Right atrium auricular region (tissue), 2 donors: ENCODE measurements at regions not wholly inside any gene's neighbourhood (a gene's known extent, or its start where the extent isn't known, plus 50 kb on each side); places are given as distances from the start of the nearest gene placed in this dataset.

Experiments used
- DNase-seq: peaks from one replicate; pipeline ENCODE4 v3.0.0-alpha.2; 2019; ENCODE audit warnings: low spot score
- H3K27ac ChIP-seq, 2 donors: fragments of 200-600 bp; sonication (generic); 1 replicate in 1 of 2; 2 replicates in 1 of 2; pipeline ENCODE4 v1.5.1; 2016 to 2019
- H3K27me3 ChIP-seq, 2 donors: fragments of 200-600 bp; sonication (generic); one replicate each; pipeline versions ENCODE4 v1.5.1 to v1.6.0; 2017 to 2019
- H3K36me3 ChIP-seq: fragments of 200-600 bp; sonication (generic); one replicate; pipeline ENCODE4 v1.5.1; 2016
- H3K4me1 ChIP-seq, 2 donors: fragments of 200-600 bp; sonication (generic); one replicate each; pipeline versions ENCODE4 v1.5.1 to v1.6.0; 2017 to 2019
- H3K4me3 ChIP-seq, 2 donors: fragments of 200-600 bp; sonication (generic); 1 replicate in 1 of 2; 2 replicates in 1 of 2; pipeline ENCODE4 v1.5.1; 2017 to 2019; ENCODE audit warnings: mild to moderate bottlenecking in 1 of 2, moderate library complexity in 1 of 2
- H3K9me3 ChIP-seq, 2 donors: fragments of 200-600 bp; sonication (generic); one replicate each; pipeline ENCODE4 v1.5.1; 2019
- TF ChIP-seq, protein P1 (sequence below), 2 donors: fragments of 200-600 bp; sonication (generic); IDR thresholded peaks; one replicate each; pipeline ENCODE4 v1.5.1; 2019; ENCODE audit warnings: antibody characterized with exemption in 2 of 2

DNA sequence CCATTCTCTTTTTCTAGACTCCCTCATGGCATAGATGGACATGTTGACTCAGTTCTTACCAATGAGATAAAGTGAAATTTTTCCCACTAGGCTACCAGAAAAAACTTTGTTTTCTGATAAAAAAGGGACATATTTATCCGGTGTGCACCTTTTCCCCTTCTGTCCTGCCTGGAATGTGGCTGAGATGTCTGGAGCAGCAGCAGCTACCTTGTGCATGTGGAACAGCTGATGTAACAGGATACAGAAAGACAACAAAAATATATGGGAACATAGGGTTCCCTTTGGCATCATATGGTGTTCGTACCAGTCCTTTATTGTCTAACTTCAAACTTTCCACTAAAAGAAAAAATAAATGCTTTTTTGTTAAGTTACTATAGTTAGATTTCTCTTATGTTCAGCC, 460.2 kb upstream of the HS6ST1 start:
- Histone ChIP-seq H3K4me3 (no peak overlapping the region), H3K27me3 (no peaks in the 10 kb centered on the region), H3K4me1 (peaks cover 0 to 16% of the 10 kb centered on the region in 2 donors), H3K27ac (no peak overlapping the region), H3K36me3 (no peaks in the 10 kb centered on the region), H3K9me3 (no peaks in the 10 kb centered on the region)
- TF ChIP-seq, protein P1, sequence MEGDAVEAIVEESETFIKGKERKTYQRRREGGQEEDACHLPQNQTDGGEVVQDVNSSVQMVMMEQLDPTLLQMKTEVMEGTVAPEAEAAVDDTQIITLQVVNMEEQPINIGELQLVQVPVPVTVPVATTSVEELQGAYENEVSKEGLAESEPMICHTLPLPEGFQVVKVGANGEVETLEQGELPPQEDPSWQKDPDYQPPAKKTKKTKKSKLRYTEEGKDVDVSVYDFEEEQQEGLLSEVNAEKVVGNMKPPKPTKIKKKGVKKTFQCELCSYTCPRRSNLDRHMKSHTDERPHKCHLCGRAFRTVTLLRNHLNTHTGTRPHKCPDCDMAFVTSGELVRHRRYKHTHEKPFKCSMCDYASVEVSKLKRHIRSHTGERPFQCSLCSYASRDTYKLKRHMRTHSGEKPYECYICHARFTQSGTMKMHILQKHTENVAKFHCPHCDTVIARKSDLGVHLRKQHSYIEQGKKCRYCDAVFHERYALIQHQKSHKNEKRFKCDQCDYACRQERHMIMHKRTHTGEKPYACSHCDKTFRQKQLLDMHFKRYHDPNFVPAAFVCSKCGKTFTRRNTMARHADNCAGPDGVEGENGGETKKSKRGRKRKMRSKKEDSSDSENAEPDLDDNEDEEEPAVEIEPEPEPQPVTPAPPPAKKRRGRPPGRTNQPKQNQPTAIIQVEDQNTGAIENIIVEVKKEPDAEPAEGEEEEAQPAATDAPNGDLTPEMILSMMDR (IDR thresholded peaks at IDR 0.05), result no peak
- DNase-seq, result no peak

DNA sequence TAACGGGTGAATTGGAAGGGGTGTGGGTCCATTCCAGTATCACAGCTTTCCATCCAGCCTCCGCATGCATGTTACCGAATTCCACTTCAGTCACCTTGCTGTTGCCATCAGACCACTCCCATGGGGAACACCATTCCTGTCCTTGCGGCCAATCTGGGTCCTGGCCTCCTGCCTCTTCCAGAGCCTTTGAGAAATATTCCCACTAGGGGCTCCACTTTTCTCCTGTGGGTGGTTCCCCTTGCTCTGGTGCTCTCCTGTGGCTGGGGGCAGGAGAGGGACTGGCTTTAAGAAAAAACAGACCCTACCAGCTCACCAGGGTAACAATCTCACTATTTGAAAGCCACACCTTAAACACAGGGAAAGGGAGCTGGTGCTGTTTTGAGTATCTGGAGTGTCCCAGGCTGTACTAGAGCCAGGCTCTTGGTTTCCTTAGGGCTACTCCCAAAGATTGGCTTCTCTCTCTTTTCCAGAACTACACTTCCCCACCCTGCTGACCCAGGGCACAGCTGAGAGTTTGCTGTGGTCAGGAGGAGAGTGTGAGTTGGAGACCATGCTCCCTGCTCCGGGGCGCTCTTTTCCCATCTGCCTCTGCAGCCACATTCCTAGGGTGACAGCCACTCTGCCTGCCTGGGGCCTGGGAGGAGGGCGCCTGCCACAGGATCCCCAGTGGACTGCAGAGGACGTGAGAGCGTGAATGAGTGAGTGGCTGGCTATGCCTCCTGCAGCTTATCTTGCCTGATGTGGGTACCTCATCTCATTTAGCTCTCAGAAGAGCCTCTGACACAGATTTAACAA, 460.8 kb upstream of the HS6ST1 start:
- peak; percentile 48 for DNase-seq
- H3K27ac ChIP-seq, result no peak overlapping the region

DNA sequence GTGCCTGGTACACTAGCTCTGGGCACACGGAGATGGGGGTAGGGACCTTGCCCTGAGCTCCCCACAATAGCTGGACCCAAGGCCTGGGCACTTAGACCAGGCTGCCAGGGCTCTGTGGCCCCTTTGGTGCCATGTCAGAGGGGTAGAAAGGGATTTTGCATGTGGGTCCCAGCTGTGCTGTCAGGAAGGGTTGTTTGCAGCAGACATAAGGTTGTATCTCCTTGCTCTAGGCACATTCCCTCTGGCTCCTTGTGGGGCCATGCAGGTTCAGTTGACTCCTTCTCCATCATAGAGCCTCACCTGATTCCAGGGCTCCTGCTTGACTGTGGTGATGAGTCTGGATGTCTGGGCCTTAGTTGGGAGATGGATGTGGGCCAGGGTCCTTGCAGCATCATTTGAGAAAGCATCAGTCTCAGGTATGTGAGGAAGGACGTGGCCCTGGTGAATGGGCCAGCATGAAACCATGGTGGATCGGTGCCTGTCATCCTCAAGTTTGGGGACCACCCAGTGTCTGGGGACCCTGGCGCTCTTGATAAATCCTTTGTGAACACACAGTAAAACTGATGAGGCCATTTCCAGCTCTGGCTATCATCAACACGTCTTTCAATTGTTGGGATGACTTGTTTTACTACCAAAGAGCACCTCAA, 461.9 kb upstream of the HS6ST1 start:
- Histone ChIP-seq H3K27me3 (no peaks in the 10 kb centered on the region), H3K9me3 (no peaks in the 10 kb centered on the region), H3K27ac (no peak overlapping the region), H3K4me3 (no peak overlapping the region), H3K4me1 (no peaks in the 10 kb centered on the region), H3K36me3 (no peaks in the 10 kb centered on the region)
- DNase-seq, result peak; percentile 34
- TF ChIP-seq, protein P1 (IDR thresholded peaks at IDR 0.05), result no peak

More for the DNA sequence above, 460.8 kb upstream of the HS6ST1 start:
- Histone ChIP-seq H3K9me3 (no peaks in the 10 kb centered on the region), H3K4me1 (peaks cover 0 to 10% of the 10 kb centered on the region in 2 donors), H3K4me3 (no peak overlapping the region), H3K36me3 (no peaks in the 10 kb centered on the region), H3K27me3 (no peaks in the 10 kb centered on the region)
- TF ChIP-seq, protein P1 (IDR thresholded peaks at IDR 0.05), result no peak

DNA sequence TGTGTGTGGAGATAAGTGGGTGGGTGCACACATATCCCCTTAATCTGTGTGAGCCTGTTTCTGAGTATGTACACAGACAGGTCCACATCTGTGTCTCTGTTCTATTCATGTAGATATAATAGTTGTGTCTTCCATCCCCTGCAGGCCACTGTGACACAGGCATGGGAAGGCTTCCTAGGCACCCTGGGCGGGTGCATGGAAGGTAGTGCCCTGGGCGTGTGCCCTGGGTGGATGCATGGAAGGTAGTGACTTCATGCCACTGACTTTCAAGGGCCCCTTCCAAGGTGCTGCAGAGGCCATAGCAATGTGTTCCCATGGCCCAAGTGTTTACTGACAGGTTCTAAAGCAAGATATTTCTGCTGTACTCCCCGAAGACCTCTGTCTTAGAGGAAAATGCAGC, 462.5 kb upstream of the HS6ST1 start:
- Histone ChIP-seq H3K4me1 (no peaks in the 10 kb centered on the region), H3K4me3 (no peak overlapping the region), H3K27me3 (no peaks in the 10 kb centered on the region), H3K27ac (no peak overlapping the region), H3K9me3 (no peaks in the 10 kb centered on the region), H3K36me3 (no peaks in the 10 kb centered on the region)
- TF ChIP-seq, protein P1 (IDR thresholded peaks at IDR 0.05), result no peak
- DNase-seq, result no peak

DNA sequence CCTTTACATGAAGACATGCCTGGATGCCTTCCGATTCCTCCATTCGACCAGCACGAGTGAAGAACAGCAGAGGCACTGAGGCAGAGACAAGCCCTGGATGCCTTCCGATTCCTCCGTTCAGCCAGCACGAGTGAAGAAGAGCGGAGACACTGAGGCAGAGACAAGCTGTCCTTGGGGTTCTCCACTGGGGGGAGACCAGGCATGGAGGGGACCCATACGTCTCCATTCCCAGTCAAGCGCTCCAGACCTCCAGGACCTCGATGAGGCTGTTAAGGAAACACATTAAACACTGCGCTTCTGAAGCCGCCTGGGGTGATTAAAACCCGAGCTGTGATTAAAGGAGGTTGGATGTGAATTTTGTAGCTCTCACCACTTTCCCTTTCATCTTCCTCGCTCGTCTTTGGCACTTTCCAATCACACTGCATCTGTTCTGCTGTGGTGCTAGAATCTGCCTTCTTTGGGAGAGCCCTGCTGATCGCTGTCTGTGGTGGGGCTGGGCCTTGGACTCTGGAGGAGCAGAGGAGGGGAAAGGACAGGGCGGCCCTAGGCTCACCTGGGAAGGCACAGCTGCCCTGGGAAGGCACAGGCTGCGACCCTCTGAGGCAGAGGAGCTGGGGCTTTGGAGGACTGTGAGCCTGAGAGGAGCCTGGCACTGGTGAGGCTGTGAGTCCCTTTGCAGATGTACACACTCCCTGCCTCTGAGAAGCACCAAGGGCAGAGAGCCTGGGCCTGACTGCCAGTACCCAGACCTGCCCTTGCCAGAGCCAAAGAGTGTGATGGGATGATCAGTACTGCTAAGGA, 463.1 kb upstream of the HS6ST1 start:
- no peaks in the 10 kb centered on the region for H3K36me3 ChIP-seq
- no peak overlapping the region for H3K4me3 ChIP-seq
- H3K27ac ChIP-seq, result no peak overlapping the region
- TF ChIP-seq, protein P1 (IDR thresholded peaks at IDR 0.05), result no peak
- H3K4me1 ChIP-seq, result peaks cover 0 to under 1% of the 10 kb centered on the region in 2 donors
- no peaks in the 10 kb centered on the region for H3K27me3 ChIP-seq
- peak; percentile 48 for DNase-seq
- H3K9me3 ChIP-seq, result no peaks in the 10 kb centered on the region
